Hepatocyte (in vitro differentiated cells): ENCODE measurements at regions not wholly inside any gene's neighbourhood (a gene's known extent, or its start where the extent isn't known, plus 50 kb on each side); places are given as distances from the start of the nearest gene placed in this dataset.

Experiments
- DNase-seq: peaks from one replicate; pipeline ENCODE4 v3.0.0-alpha.2; 2016; ENCODE audit warnings: low spot score
- H2AFZ ChIP-seq: fragments of 200-600 bp; sonication (generic); 2 replicates; pipeline ENCODE4 v1.6.0; 2016; ENCODE audit warnings: antibody characterized with exemption, mild to moderate bottlenecking
- H3K27ac ChIP-seq: fragments of 200-600 bp; sonication (generic); 2 replicates; pipeline ENCODE4 v1.5.1; 2016; ENCODE audit warnings: mild to moderate bottlenecking
- H3K27me3 ChIP-seq: fragments of 200-600 bp; sonication (generic); 2 replicates; pipeline ENCODE4 v1.6.1; 2016
- H3K36me3 ChIP-seq: fragments of 200-600 bp; sonication (generic); replicated peaks from 2 replicates; pipeline ENCODE4 v1.5.1; 2016; ENCODE audit warnings: low read depth; ENCODE audit not compliant: insufficient read depth
- H3K4me1 ChIP-seq: fragments of 200-600 bp; sonication (generic); 2 replicates; pipeline ENCODE4 v1.5.1; 2016; ENCODE audit warnings: mild to moderate bottlenecking, moderate library complexity; ENCODE audit not compliant: insufficient read depth
- H3K4me2 ChIP-seq: fragments of 200-600 bp; sonication (generic); 2 replicates; pipeline ENCODE4 v1.6.0; 2016
- H3K4me3 ChIP-seq: fragments of 200-600 bp; sonication (generic); 2 replicates; pipeline ENCODE4 v1.5.1; 2016; ENCODE audit warnings: mild to moderate bottlenecking
- H3K79me2 ChIP-seq: fragments of 200-600 bp; sonication (generic); 2 replicates; pipeline ENCODE4 v1.6.0; 2017; ENCODE audit warnings: mild to moderate bottlenecking
- H3K9me2 ChIP-seq: fragments of 200-600 bp; sonication (generic); replicated peaks from 2 replicates; pipeline ENCODE4 v1.6.0; 2017; ENCODE audit warnings: mild to moderate bottlenecking; ENCODE audit not compliant: insufficient read depth
- H3K9me3 ChIP-seq: fragments of 200-600 bp; sonication (generic); 2 replicates; pipeline ENCODE4 v1.5.1; 2016; ENCODE audit warnings: low read depth, mild to moderate bottlenecking
- H4K20me1 ChIP-seq: fragments of 200-600 bp; sonication (generic); 2 replicates; pipeline ENCODE4 v1.6.0; 2016; ENCODE audit warnings: mild to moderate bottlenecking; ENCODE audit not compliant: insufficient read depth, poor library complexity, severe bottlenecking
- EZH2 ChIP-seq: fragments of 200-600 bp; sonication (generic); IDR thresholded peaks from 2 replicates; pipeline ENCODE4 v1.6.1; 2016; ENCODE audit warnings: antibody characterized with exemption, mild to moderate bottlenecking, borderline replicate concordance
- EZH2phosphoT487 ChIP-seq: fragments of 200-600 bp; sonication (generic); IDR thresholded peaks from one replicate; pipeline ENCODE4 v1.6.1; 2018; ENCODE audit warnings: antibody characterized with exemption, mild to moderate bottlenecking, low read depth, moderate library complexity; ENCODE audit not compliant: unreplicated experiment, severe bottlenecking
- WGBS: methylation state at CpG from one replicate; pipeline ENCODE4 v1.1.6; 2016; ENCODE audit warnings: low lambda C conversion rate; ENCODE audit errors: missing lambda C conversion rate; 5-methylcytosine and 5-hydroxymethylcytosine counted together
- TF ChIP-seq, protein P1 (sequence below): fragments of 200-600 bp; sonication (generic); IDR thresholded peaks from 2 replicates; pipeline ENCODE4 v1.5.1; 2016; ENCODE audit warnings: antibody characterized with exemption, mild to moderate bottlenecking; ENCODE audit not compliant: poor library complexity

DNA sequence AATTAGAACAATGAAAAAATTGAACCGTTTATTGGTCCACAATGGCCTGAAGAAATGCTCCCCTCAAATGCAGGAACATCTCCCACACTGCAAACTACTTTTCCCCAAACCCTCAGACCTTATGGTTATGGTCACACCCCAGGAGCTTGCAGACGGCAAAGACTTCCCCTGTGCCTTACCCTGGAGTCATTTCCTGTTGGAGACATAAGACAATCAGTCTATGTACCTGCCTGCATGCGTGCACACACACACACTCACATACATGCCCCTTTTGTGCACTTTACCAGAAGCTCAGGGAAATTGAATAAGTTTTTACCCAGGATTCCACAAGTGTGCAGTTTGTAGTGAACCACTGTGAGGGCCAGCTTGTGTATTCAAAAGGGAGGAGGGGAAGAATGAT, 281.9 kb upstream of the CELF4 start:
- H3K4me3 ChIP-seq = no peak overlapping the region
- 89% methylated on average over 3 of the region's 3 CpGs for WGBS
- no peaks in the 10 kb centered on the region for H3K4me1 ChIP-seq
- TF ChIP-seq EZH2 = no peak
- no peak for TF ChIP-seq EZH2phosphoT487
- TF ChIP-seq, protein P1, sequence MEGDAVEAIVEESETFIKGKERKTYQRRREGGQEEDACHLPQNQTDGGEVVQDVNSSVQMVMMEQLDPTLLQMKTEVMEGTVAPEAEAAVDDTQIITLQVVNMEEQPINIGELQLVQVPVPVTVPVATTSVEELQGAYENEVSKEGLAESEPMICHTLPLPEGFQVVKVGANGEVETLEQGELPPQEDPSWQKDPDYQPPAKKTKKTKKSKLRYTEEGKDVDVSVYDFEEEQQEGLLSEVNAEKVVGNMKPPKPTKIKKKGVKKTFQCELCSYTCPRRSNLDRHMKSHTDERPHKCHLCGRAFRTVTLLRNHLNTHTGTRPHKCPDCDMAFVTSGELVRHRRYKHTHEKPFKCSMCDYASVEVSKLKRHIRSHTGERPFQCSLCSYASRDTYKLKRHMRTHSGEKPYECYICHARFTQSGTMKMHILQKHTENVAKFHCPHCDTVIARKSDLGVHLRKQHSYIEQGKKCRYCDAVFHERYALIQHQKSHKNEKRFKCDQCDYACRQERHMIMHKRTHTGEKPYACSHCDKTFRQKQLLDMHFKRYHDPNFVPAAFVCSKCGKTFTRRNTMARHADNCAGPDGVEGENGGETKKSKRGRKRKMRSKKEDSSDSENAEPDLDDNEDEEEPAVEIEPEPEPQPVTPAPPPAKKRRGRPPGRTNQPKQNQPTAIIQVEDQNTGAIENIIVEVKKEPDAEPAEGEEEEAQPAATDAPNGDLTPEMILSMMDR = no peak
- no peaks in the 10 kb centered on the region for H3K9me3 ChIP-seq
- H4K20me1 ChIP-seq = no peaks in the 10 kb centered on the region
- no peak for DNase-seq
- no peaks in the 10 kb centered on the region for H3K9me2 ChIP-seq
- H3K27me3 ChIP-seq = no peaks in the 10 kb centered on the region
- no peaks in the 10 kb centered on the region for H3K79me2 ChIP-seq
- no peaks in the 10 kb centered on the region for H3K36me3 ChIP-seq
- H3K27ac ChIP-seq = no peak overlapping the region
- no peak overlapping the region for H3K4me2 ChIP-seq
- no peak overlapping the region for H2AFZ ChIP-seq

DNA sequence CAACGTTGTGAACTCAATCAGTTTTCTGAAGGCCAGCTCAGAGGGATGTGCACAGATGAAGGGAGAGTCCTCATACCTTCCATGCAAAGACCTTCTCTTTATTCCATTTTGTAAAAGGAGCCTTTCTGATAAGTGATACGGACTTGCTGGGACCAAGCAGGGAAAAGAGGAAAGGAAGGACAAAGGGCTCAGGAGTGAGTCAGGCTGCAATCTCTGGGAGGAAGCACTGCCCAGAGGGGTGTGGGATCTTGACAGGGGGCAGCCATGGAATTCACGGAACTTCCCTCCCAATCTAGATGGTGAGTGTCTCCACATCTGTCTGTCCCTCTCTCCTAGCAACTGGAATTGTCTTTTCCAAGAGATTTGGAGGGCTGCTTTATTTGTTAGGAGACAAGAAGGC, 281.4 kb upstream of the CELF4 start:
- H3K79me2 ChIP-seq = no peaks in the 10 kb centered on the region
- TF ChIP-seq, protein P1 = no peak
- no peak for TF ChIP-seq EZH2
- no peaks in the 10 kb centered on the region for H3K9me3 ChIP-seq
- H4K20me1 ChIP-seq = no peaks in the 10 kb centered on the region
- no peak overlapping the region for H3K4me2 ChIP-seq
- H3K9me2 ChIP-seq = no peaks in the 10 kb centered on the region
- no peak overlapping the region for H3K27ac ChIP-seq
- H3K4me1 ChIP-seq = no peaks in the 10 kb centered on the region
- no peak for DNase-seq
- no peaks in the 10 kb centered on the region for H3K27me3 ChIP-seq
- 46% methylated on average over 3 of the region's 3 CpGs for WGBS
- H3K36me3 ChIP-seq = no peaks in the 10 kb centered on the region
- no peak overlapping the region for H2AFZ ChIP-seq
- H3K4me3 ChIP-seq = no peak overlapping the region

DNA sequence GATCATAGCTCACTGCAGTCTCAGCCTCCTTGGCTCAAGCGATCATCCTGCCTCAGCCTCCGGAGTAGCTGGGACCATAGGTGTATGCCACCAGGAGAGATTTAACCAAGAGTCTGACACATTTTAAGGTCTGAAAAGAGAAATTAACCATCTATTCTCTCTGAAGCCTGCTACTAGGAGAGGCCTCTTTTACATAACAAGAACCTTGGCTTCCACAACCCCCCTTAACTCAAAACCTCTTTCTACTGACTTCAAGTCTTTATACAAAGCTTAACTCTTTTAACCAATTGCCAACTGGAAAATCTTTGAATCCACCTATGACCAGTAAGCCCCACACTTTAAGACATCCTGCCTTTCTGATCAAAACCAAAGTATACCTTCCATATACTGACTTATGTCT, 279.9 kb upstream of the CELF4 start:
- no peaks in the 10 kb centered on the region for H4K20me1 ChIP-seq
- TF ChIP-seq EZH2phosphoT487 (no peak), EZH2 (no peak)
- TF ChIP-seq, protein P1 = no peak
- H3K4me1 ChIP-seq = no peaks in the 10 kb centered on the region
- no peaks in the 10 kb centered on the region for H3K79me2 ChIP-seq
- H3K27ac ChIP-seq = no peak overlapping the region
- DNase-seq = no peak
- WGBS = 26% methylated on average over 2 of the region's 2 CpGs
- H2AFZ ChIP-seq = no peak overlapping the region
- no peaks in the 10 kb centered on the region for H3K9me3 ChIP-seq
- no peak overlapping the region for H3K4me2 ChIP-seq
- no peaks in the 10 kb centered on the region for H3K27me3 ChIP-seq
- H3K36me3 ChIP-seq = no peaks in the 10 kb centered on the region
- no peak overlapping the region for H3K4me3 ChIP-seq
- no peaks in the 10 kb centered on the region for H3K9me2 ChIP-seq
